ENCODE measurements at regions not wholly inside any gene's neighbourhood (a gene's known extent, or its start where the extent isn't known, plus 50 kb on each side); places are given as distances from the start of the nearest gene placed in this dataset.

- no peak for TF ChIP-seq HOMEZ (CRISPR knock-in tag; IDR thresholded peaks at IDR 0.05)
- TF ChIP-seq TFE3 (CRISPR knock-in tag; IDR thresholded peaks at IDR 0.05) = no peak
- no peak for TF ChIP-seq HBP1 (CRISPR knock-in tag; IDR thresholded peaks at IDR 0.05)
These were observed 219.3 kb upstream of the TMEM45B start (continued) for GRCh38 chr11:129596351-129596750.

GRCh38 chr11:129598378-129598777 is 217.3 kb upstream of the TMEM45B start:
- no peak overlapping the region for H3K4me2 ChIP-seq (ENCODE audit: insufficient read depth, low read length)
- H3K9me3 ChIP-seq (replicated peaks; ENCODE audit: control insufficient read depth, insufficient read depth, low read depth, low read length) = no peaks in the 10 kb centered on the region
- H3K36me3 ChIP-seq (ENCODE audit: control insufficient read depth, insufficient read depth, low read length) = no peaks in the 10 kb centered on the region
- in situ Hi-C loops (cut with MboI) = no loop called here
- no peak overlapping the region for H3K9ac ChIP-seq (ENCODE audit: insufficient read depth in 1 of 2, low read depth in 2 of 2, low read length in 2 of 2)
- FAIRE-seq (no peak), DNase-seq (ENCODE audit: extremely low read depth in 1 of 4, low spot score in 3 of 4) (no peak), ATAC-seq (no peak)
- no peaks in the 10 kb centered on the region for H3K79me2 ChIP-seq (ENCODE audit: control insufficient read depth, insufficient read depth, low read length)
- WGBS (ENCODE audit: insufficient coverage, low coverage, missing lambda C conversion rate) = 0% methylated on average over 3 of the region's 3 CpGs
- 0 out of 5 replicates have a peak, but pooled peaks cover 0 to 4% of the 10 kb centered on the region in 2 experiments for H3K27me3 ChIP-seq (ENCODE audit: control insufficient read depth in 2 of 2, insufficient read depth in 2 of 2, low read length in 2 of 2)
- ChIA-PET POLR2A (no interaction called here), CTCF (ENCODE audit: low intra/inter-chr PET ratio) (no interaction called here)
- H2AFZ ChIP-seq (ENCODE audit: low read depth, low read length) = no peak overlapping the region
- H3K9me1 ChIP-seq (ENCODE audit: control insufficient read depth, insufficient read depth, low read length) = no peaks in the 10 kb centered on the region
- BruUV-seq (replicated peaks) = no TSS peak
- no peaks in the 10 kb centered on the region; a peak in 1 of 5 replicates for H3K4me1 ChIP-seq (replicated peaks in 1 of 2; ENCODE audit: control insufficient read depth in 2 of 2, insufficient read depth in 2 of 2, low read length in 2 of 2)
- intact Hi-C loops (cut with micrococcal nuclease) = no loop called here
- H4K20me1 ChIP-seq (replicated peaks; ENCODE audit: control insufficient read depth, insufficient read depth, low read length) = no peaks in the 10 kb centered on the region
- no peak overlapping the region for H3K4me3 ChIP-seq
- no peak overlapping the region for H3K27ac ChIP-seq (ENCODE audit: extremely low read depth, low read depth, low read length)
- TF ChIP-seq ZNF318 (IDR thresholded peaks at IDR 0.05; ENCODE audit: borderline replicate concordance in 1 of 2, low read depth in 1 of 2) = no peak
- no peak for TF ChIP-seq MEIS2 (IDR thresholded peaks at IDR 0.05; ENCODE audit: partially characterized antibody)

All from K562 (cell line).